Upper lobe of right lung (tissue), 1 donor: ENCODE measurements at regions not wholly inside any gene's neighbourhood (a gene's known extent, or its start where the extent isn't known, plus 50 kb on each side); places are given as distances from the start of the nearest gene placed in this dataset.
A peak's percentile ranks its signal among the peaks of the same experiment; 100 is the strongest.

Experiments used
- ATAC-seq: fragments of 200-7000 bp; cut with Tn5 transposase; one replicate; pipeline ENCODE4 v1.9.1; 2020; ENCODE audit warnings: mild to moderate bottlenecking, moderate library complexity
- DNase-seq: peaks from one replicate; pipeline ENCODE4 v3.0.0-alpha.2; 2020
- H3K27ac ChIP-seq: fragments of 200-600 bp; one replicate; pipeline ENCODE4 v1.8.0; 2022
- H3K27me3 ChIP-seq: fragments of 200-600 bp; one replicate; pipeline ENCODE4 v1.8.0; 2022; ENCODE audit warnings: mild to moderate bottlenecking
- H3K36me3 ChIP-seq: fragments of 200-600 bp; one replicate; pipeline ENCODE4 v1.8.0; 2022
- H3K4me1 ChIP-seq: fragments of 200-600 bp; one replicate; pipeline ENCODE4 v1.8.0; 2022
- H3K4me3 ChIP-seq: fragments of 200-600 bp; one replicate; pipeline ENCODE4 v1.8.0; 2022; ENCODE audit warnings: mild to moderate bottlenecking
- H3K9me3 ChIP-seq: fragments of 200-600 bp; one replicate; pipeline ENCODE4 v1.8.0; 2022
- intact Hi-C: fragments of 100-400 bp; cut with DNase I; formaldehyde crosslinking; loops from one replicate; pipeline ENCODE4 v1.11.0; 2022
- TF ChIP-seq, protein P1 (sequence below): fragments of 200-600 bp; IDR thresholded peaks from one replicate; pipeline ENCODE4 v1.8.0; 2022; ENCODE audit warnings: antibody characterized with exemption
- donor health status: DM: no; HTN: yes; CAD: no; lungs with severe emphysema.

DNA sequence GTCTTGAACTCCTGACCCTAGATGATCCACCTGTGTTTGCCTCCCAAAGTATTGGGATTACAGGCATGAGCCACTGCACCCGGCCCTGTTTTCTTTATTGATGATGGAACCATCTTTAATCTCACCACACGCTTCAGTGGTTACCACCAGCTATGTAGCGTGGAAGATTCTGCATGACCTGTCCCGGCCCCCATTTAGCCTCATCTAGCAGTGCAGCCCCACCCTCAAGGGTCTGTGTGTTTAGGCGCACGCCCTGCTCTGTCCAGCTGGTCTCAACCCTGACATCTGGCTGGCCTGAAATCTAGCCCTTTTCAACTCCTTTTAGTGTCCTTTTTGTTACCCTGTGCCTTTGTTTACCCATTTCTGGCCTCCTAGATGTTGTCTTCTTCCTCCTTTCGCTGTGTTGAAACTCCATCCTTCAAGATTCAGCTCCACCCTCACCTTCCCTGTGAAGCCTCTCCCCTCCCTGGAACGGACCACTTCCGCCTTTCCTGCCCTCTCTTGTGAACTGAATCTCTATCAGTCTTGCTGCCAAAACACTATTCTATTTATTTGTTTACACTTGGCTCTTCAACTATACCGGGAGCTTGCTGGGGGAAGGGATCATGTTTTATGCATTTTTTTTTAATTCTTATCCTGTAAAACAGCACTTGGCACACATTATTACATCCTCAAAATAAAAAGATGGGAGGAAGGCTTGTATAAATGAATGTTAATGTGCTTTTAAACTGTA lies 101.0 kb upstream of the MTHFD1L start:
- intact Hi-C loops: no loop called here
- no peaks in the 10 kb centered on the region for H3K36me3 ChIP-seq
- no peaks in the 10 kb centered on the region for H3K27me3 ChIP-seq
- ATAC-seq (peak; percentile 29), DNase-seq (no peak)
- H3K4me1 ChIP-seq: peaks cover 11% of the 10 kb centered on the region
- TF ChIP-seq, protein P1, sequence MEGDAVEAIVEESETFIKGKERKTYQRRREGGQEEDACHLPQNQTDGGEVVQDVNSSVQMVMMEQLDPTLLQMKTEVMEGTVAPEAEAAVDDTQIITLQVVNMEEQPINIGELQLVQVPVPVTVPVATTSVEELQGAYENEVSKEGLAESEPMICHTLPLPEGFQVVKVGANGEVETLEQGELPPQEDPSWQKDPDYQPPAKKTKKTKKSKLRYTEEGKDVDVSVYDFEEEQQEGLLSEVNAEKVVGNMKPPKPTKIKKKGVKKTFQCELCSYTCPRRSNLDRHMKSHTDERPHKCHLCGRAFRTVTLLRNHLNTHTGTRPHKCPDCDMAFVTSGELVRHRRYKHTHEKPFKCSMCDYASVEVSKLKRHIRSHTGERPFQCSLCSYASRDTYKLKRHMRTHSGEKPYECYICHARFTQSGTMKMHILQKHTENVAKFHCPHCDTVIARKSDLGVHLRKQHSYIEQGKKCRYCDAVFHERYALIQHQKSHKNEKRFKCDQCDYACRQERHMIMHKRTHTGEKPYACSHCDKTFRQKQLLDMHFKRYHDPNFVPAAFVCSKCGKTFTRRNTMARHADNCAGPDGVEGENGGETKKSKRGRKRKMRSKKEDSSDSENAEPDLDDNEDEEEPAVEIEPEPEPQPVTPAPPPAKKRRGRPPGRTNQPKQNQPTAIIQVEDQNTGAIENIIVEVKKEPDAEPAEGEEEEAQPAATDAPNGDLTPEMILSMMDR: no peak
- no peaks in the 10 kb centered on the region for H3K9me3 ChIP-seq
- no peak overlapping the region for H3K27ac ChIP-seq
- no peak overlapping the region for H3K4me3 ChIP-seq

DNA sequence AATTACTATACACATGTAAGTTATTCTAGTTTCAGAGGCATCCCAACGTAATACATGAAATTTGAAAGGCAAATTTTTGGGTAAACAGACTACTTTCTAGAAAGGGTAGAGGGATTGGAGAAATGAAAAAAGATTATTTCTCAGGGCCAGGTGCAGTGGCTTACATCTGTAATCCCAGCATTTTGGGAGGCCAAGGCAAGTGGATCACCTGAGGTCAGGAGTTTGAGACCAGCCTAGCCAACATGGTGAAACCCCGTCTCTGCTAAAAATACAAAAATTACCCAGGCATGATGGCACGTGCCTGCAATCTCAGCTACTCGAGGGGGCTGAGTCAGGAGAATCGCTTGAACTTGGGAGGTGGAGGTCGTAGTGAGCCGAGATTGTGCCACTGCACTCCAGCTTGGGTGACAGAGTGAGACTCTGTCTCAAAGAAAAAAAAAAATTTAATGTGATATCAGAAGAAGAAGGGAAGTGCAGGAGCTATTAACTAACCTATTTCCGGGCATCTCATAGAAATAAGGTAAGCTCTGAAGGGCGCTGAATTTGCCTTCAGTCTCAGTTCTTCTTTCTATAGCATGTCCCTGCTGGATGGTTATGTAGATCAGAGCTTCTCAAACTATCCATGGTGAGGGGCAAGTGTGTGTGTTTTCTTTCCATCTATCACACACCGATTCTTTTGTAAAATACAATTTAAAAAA lies 100.3 kb upstream of the MTHFD1L start:
- DNase-seq (no peak), ATAC-seq (no peak)
- intact Hi-C loops: no loop called here
- Histone ChIP-seq H3K9me3 (no peaks in the 10 kb centered on the region), H3K27me3 (no peaks in the 10 kb centered on the region), H3K36me3 (no peaks in the 10 kb centered on the region), H3K4me1 (peaks cover 11% of the 10 kb centered on the region), H3K4me3 (no peak overlapping the region), H3K27ac (no peak overlapping the region)
- TF ChIP-seq, protein P1: no peak

DNA sequence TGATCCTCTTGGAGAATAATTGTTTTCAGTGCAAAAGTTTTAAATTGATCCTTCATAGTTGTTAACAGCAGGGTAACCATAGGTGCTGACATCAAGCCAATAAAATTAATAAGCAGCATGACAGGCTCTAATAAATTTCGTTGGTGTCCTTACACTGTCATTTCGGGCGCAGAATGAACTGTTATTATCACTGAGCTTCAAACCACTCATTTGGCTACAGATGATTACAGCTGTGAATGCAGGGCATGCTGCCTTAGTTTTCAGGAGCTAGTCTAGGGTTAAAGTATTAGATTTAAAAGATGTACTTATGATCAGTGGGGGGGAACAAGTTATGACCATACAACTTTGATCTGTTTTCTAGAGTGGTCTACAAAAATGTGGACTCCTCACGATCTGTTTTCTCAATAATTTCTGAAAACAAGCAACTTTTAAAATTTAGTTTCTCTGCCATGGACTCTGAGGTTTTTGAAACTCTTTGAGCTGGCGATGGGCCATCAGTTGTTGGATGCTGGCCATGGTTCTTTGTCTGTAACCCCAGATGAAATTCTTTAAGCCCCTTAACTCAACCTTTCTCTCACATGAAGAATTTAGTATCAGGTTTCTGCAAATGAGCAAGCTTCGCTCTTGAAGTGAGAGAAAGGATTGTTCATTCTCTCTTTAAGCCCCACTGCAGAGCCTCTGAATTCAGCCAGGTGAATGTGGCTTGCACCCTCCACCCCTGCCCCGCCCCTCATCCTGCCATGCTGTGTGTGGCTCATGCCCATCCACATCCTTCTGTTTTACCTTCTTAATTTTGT lies 99.1 kb upstream of the MTHFD1L start:
- H3K36me3 ChIP-seq: no peaks in the 10 kb centered on the region
- intact Hi-C loops: no loop called here
- no peaks in the 10 kb centered on the region for H3K9me3 ChIP-seq
- ATAC-seq: no peak
- H3K4me1 ChIP-seq: peaks cover 11% of the 10 kb centered on the region
- no peak overlapping the region for H3K4me3 ChIP-seq
- H3K27me3 ChIP-seq: no peaks in the 10 kb centered on the region
- DNase-seq: no peak
- H3K27ac ChIP-seq: no peak overlapping the region
- TF ChIP-seq, protein P1: no peak

DNA sequence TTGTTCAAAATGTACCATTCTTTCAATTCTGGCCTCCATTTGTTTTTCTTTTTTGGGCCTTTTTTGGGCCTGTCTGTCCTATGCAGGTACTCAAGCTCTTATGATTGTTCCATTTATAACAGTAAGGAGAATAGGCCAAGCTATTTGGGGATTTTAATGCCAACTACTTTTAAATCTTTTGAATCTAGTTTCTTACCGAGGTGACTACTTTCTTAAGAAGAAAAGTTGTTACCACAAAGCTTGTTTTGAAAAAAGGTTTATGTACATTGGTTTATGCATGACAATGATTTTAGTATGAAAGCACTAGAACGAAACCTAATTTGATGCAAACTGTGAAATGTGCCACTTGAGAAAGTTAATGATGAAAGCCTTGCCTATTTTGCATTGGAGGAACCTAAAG lies 98.3 kb upstream of the MTHFD1L start:
- ATAC-seq (no peak), DNase-seq (no peak)
- no peak overlapping the region for H3K4me3 ChIP-seq
- H3K27ac ChIP-seq: no peak overlapping the region
- no peaks in the 10 kb centered on the region for H3K9me3 ChIP-seq
- no peaks in the 10 kb centered on the region for H3K36me3 ChIP-seq
- no peaks in the 10 kb centered on the region for H3K27me3 ChIP-seq
- TF ChIP-seq, protein P1: no peak
- peaks cover 11% of the 10 kb centered on the region for H3K4me1 ChIP-seq
- intact Hi-C loops: no loop called here

DNA sequence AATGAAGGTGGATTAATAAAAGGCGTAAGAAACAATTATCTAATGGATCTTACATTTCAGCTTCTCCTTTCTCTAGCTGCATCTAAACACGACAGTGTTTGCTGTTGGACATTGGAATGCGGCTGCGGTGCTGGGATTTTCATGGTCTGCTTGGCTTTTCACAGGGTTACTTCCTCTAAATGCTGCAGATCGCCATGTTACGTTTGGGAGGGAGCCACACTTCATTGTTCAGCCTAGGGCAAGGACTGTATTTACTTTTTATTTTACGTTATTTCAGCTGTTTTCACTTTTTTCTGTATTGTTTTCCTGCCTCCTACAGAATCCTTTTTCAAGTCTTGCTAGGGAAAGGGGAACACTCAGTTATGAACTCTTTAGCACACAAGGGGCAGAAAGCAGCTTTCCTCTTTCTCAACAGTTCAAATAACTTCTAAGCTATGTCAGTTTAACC lies 97.9 kb upstream of the MTHFD1L start:
- H3K36me3 ChIP-seq: no peaks in the 10 kb centered on the region
- no peaks in the 10 kb centered on the region for H3K9me3 ChIP-seq
- peak overlapping the region; percentile 8 for H3K4me3 ChIP-seq
- no peaks in the 10 kb centered on the region for H3K27me3 ChIP-seq
- H3K27ac ChIP-seq: no peak overlapping the region
- peaks cover 11% of the 10 kb centered on the region for H3K4me1 ChIP-seq
- intact Hi-C loops: no loop called here
- DNase-seq (no peak), ATAC-seq (no peak)
- TF ChIP-seq, protein P1: no peak
